ENCODE measurements at regions not wholly inside any gene's neighbourhood (a gene's known extent, or its start where the extent isn't known, plus 50 kb on each side); places are given as distances from the start of the nearest gene placed in this dataset.

DNA sequence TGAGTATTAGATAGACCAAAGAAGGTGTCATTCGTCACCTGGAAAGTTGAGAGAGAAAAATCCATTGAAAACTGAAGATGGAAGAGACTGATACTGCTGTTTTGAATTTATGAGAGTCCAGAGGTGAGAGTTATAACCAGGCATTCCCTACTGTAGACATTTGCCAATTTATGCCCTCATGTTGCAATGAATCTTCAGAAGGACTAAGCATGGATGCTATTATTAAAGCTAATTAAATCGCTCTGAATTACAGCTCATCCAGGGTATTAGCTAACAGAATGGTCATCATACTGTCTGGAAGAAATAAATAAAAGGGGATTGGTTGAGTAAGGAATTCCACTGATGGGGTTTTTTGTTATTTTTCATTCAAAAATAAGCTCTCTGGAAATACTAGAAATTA is 101.6 kb upstream of the PLPP4 start:
- no peak for TF ChIP-seq YY1 (IDR thresholded peaks at IDR 0.05; ENCODE audit: insufficient read depth, insufficient read length)
- TF ChIP-seq ZNF274 (IDR thresholded peaks at IDR 0.05; ENCODE audit: low read depth, low read length) = no peak
